ENCODE measurements at regions not wholly inside any gene's neighbourhood (a gene's known extent, or its start where the extent isn't known, plus 50 kb on each side); places are given as distances from the start of the nearest gene placed in this dataset.

DNA sequence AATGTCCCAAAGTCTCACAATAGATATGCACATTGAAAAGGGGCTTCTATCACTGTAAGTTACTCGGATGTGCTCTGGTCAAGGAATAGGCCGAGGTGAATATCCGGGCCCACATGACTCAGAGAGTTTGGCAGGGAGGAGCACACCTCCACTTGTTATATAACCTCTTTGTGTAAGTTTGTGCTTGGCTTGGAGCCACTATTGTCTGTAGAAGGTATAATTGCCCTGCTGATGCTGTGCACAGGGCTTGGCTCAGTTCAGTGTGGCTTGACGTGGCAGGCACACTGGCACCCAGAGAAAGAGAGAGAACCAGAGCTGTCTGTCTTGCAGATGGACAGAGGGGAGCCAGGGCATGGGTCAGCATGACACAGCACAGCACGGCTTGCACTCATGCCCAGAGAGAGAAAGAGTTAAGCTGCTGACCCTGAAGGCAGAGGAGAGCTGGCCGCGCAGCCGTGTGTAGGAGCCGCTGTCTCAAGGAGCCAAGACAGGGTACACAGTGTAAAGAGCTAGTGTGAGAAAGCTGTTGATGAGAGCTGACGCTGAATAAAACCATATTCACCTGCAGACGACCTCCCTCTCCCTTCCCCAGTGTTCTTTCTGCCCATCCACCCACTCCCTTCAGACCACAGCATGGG, 482.5 kb downstream of the C6orf118 start:
- no peak for TF ChIP-seq EZH2 (IDR thresholded peaks at IDR 0.05; ENCODE audit: insufficient read depth, poor library complexity, severe bottlenecking)
- no peak for TF ChIP-seq EZH2phosphoT487 (IDR thresholded peaks at IDR 0.05; ENCODE audit: insufficient read depth, low read depth)
